ENCODE measurements at regions not wholly inside any gene's neighbourhood (a gene's known extent, or its start where the extent isn't known, plus 50 kb on each side); places are given as distances from the start of the nearest gene placed in this dataset.

GRCh38 chr1:115159958-115160357 is 70.7 kb upstream of the TSPAN2 start:
- TF ChIP-seq CTCF (IDR thresholded peaks at IDR 0.05): no peak
- no peak for TF ChIP-seq POLR2A (IDR thresholded peaks at IDR 0.05)

Data from testis (tissue), 2 donors.